HUES48 (cell line): ENCODE measurements at regions not wholly inside any gene's neighbourhood (a gene's known extent, or its start where the extent isn't known, plus 50 kb on each side); places are given as distances from the start of the nearest gene placed in this dataset.

Source experiments
- H3K27ac ChIP-seq: one replicate; pipeline ENCODE4 v1.7.0; 2013; ENCODE audit warnings: low read depth, low read length, inconsistent platforms
- H3K27me3 ChIP-seq: 2 replicates; pipeline ENCODE4 v1.6.1; 2013; ENCODE audit warnings: mild to moderate bottlenecking, low read length; ENCODE audit not compliant: control insufficient read depth, insufficient read depth
- H3K36me3 ChIP-seq: 2 replicates; pipeline ENCODE4 v1.6.1; 2013; ENCODE audit warnings: low read length; ENCODE audit not compliant: control insufficient read depth, insufficient read depth
- H3K4me1 ChIP-seq: 2 replicates; pipeline ENCODE4 v1.6.1; 2013; ENCODE audit warnings: mild to moderate bottlenecking, low read length; ENCODE audit not compliant: control insufficient read depth, insufficient read depth
- H3K4me3 ChIP-seq: 2 replicates; pipeline ENCODE4 v1.5.1; 2013; ENCODE audit warnings: mild to moderate bottlenecking, low read depth, low read length
- H3K9ac ChIP-seq: 2 replicates; pipeline ENCODE4 v1.6.1; 2013; ENCODE audit warnings: mild to moderate bottlenecking, low read depth, low read length, moderate library complexity
- H3K9me3 ChIP-seq: 2 replicates; pipeline ENCODE4 v1.6.1; 2013; ENCODE audit warnings: low read length; ENCODE audit not compliant: control insufficient read depth, insufficient read depth

DNA sequence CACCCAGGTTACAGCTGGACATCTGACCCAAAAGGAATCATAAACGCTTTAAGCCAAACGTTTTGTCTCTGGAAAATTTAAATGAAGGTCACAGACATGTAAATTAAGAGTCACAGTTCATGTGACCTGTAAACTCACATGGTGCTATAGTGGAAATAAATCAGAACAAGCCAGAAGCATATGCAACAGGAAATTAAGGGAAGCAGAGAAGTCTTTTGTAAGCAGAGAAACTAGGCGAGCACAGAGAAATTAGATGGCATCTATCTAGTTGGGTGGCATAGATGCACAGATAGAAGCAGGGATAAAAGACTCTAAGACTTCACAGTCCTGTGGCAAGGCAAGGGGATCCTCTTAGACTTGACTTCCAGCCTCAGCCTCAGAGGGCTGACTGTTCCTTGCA, 264.8 kb downstream of the GASK1B start:
- no peaks in the 10 kb centered on the region for H3K4me1 ChIP-seq
- H3K27me3 ChIP-seq, result no peaks in the 10 kb centered on the region
- H3K9ac ChIP-seq, result no peak overlapping the region
- H3K9me3 ChIP-seq, result no peaks in the 10 kb centered on the region
- H3K36me3 ChIP-seq, result no peaks in the 10 kb centered on the region
- H3K27ac ChIP-seq, result no peak overlapping the region
- H3K4me3 ChIP-seq, result no peak overlapping the region

DNA sequence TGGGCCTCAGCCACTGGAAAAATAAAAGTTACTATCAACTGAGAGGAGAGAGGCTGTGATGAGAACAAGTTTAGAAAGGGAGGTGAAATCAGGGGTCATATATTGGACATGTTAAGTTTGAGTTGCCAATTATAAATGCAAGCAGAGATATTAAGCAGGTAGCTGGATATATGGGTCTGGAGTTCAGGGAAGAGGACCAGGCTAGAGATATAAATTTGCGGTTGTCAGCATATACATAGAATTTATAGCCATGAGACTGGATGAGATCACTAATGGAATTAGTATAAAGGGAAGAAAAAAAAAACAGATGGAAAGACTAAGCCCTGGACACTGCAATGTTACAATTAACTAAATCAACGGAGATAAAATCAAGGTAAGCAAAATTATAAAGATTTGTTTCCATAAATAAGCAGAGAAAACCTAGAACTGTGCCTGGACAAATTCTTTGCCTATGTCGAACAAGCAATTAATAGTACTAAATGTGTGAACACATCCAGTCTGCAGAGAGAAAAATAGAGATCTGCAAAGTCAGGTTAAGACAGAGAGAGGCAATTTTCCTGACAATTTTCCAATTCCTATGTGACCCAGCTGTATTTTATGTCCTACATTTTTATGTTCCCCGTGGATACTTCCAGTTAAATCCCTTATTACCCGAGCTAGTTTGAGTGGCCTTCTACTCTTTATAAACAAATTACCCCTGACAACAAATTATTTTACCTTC, 265.4 kb downstream of the GASK1B start:
- H3K4me1 ChIP-seq, result no peaks in the 10 kb centered on the region
- H3K27me3 ChIP-seq, result no peaks in the 10 kb centered on the region
- H3K9ac ChIP-seq, result no peak overlapping the region
- no peaks in the 10 kb centered on the region for H3K36me3 ChIP-seq
- no peak overlapping the region for H3K27ac ChIP-seq
- no peak overlapping the region for H3K4me3 ChIP-seq
- no peaks in the 10 kb centered on the region for H3K9me3 ChIP-seq

- Histone ChIP-seq H3K4me3 (no peak overlapping the region), H3K27ac (no peak overlapping the region), H3K27me3 (no peaks in the 10 kb centered on the region), H3K9ac (no peak overlapping the region), H3K9me3 (no peaks in the 10 kb centered on the region), H3K4me1 (peaks cover 24% of the 10 kb centered on the region), H3K36me3 (no peaks in the 10 kb centered on the region)
Observed at GRCh38 chr4:157898836-157899605, 273.8 kb downstream of the GASK1B start.

- Histone ChIP-seq H3K36me3 (no peaks in the 10 kb centered on the region), H3K4me3 (no peak overlapping the region), H3K27ac (no peak overlapping the region), H3K9ac (no peak overlapping the region), H3K4me1 (peaks cover 24% of the 10 kb centered on the region), H3K27me3 (no peaks in the 10 kb centered on the region), H3K9me3 (no peaks in the 10 kb centered on the region)
Observed at GRCh38 chr4:157897855-157898370, 274.9 kb downstream of the GASK1B start.

DNA sequence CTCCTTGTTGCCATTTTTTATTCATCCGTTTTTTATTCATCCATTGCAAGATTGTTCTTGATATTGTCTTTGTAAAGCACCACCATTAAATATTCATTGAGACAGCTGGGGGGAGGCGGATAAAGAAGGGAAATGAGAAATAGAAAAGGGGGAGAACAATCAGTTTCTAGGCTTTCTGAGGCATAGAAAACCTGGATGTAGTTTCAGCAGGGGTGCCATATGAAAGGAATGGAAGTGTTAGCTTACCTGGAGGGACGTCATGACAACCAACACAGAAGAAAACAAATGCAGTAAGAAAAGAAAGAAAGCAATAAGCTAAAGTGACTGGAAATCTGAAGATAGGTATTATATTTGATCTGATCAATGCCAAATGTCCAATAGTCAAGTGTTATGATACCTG, 276.1 kb downstream of the GASK1B start:
- H3K9ac ChIP-seq, result no peak overlapping the region
- H3K4me1 ChIP-seq, result peaks cover 24% of the 10 kb centered on the region
- no peaks in the 10 kb centered on the region for H3K9me3 ChIP-seq
- no peaks in the 10 kb centered on the region for H3K36me3 ChIP-seq
- H3K27me3 ChIP-seq, result no peaks in the 10 kb centered on the region
- H3K27ac ChIP-seq, result no peak overlapping the region
- no peak overlapping the region for H3K4me3 ChIP-seq

GRCh38 chr4:157895205-157895604, 277.6 kb downstream of the GASK1B start:
- Histone ChIP-seq H3K36me3 (no peaks in the 10 kb centered on the region), H3K9ac (no peak overlapping the region), H3K27me3 (no peaks in the 10 kb centered on the region), H3K4me3 (no peak overlapping the region), H3K4me1 (peaks cover 24% of the 10 kb centered on the region), H3K27ac (no peak overlapping the region), H3K9me3 (no peaks in the 10 kb centered on the region)

GRCh38 chr4:157889788-157890187, 283.0 kb downstream of the GASK1B start:
- H3K9ac ChIP-seq, result no peak overlapping the region
- no peaks in the 10 kb centered on the region for H3K36me3 ChIP-seq
- no peaks in the 10 kb centered on the region for H3K27me3 ChIP-seq
- H3K4me1 ChIP-seq, result peaks cover 5% of the 10 kb centered on the region
- H3K27ac ChIP-seq, result no peak overlapping the region
- no peaks in the 10 kb centered on the region for H3K9me3 ChIP-seq
- no peak overlapping the region for H3K4me3 ChIP-seq

DNA sequence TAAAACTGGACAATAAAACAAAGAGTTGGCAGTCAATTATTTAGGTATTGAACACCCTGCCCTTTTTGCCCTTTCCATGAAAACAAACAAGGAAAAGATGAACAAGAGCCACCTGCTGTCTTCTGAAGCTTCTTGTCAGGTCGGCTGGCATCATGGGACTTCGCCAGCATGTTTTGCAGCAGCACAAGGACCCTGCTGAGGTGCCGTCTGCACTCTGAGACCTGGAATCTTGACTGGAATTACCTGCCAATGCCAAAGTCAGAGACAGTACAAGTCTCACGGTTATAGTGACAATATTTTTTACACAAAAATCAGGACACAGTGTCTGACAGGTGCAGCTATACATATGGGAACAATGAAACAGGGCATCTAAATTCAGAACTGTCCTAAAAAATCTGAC, 284.5 kb downstream of the GASK1B start:
- Histone ChIP-seq H3K27me3 (no peaks in the 10 kb centered on the region), H3K4me1 (peaks cover 5% of the 10 kb centered on the region), H3K27ac (no peak overlapping the region), H3K36me3 (no peaks in the 10 kb centered on the region), H3K4me3 (no peak overlapping the region), H3K9ac (no peak overlapping the region), H3K9me3 (no peaks in the 10 kb centered on the region)

DNA sequence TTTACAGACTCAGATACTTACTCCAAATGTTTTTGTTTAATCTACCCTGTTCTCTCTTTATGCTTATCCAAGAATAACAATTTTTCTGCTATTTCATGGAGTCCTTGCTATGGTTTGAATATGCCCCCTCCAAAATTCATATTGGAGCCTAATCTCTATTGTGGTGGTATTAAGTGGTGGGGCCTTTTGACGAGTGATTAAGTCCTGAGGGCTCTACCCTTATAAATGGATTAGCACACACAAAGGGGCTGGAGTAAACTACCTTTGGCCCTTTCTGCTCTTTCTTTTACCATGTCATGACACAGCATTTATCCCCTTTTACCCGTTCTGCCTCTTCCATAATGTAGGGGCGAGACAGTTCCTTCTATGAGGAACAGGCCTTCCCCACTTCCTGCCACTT, 285.5 kb downstream of the GASK1B start:
- Histone ChIP-seq H3K9me3 (no peaks in the 10 kb centered on the region), H3K27ac (no peak overlapping the region), H3K27me3 (no peaks in the 10 kb centered on the region)

DNA sequence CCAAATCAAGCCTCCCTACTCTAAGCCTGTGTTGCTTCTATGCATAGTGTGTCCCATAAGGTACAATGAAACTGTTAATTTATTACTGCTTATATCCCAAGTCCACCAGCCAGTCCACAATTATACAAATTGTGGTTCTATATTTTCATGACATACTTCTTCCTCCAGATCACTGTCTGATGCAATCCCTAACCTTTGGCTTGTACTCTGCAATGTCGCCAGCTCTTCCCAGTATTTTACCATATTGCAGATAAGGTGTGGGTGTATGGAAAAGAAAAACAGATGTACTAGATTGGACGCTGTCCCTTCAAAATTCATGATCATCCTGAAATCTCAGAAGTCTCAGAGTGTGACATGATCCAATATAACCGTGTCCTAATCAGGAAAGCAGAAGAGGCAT, 286.2 kb downstream of the GASK1B start:
- H3K27ac ChIP-seq, result no peak overlapping the region

More for the DNA sequence above, 285.5 kb downstream of the GASK1B start:
- H3K9ac ChIP-seq, result no peak overlapping the region
- H3K4me3 ChIP-seq, result no peak overlapping the region
- no peaks in the 10 kb centered on the region for H3K36me3 ChIP-seq
- peaks cover 5% of the 10 kb centered on the region for H3K4me1 ChIP-seq

GRCh38 chr4:157885811-157886210, 287.0 kb downstream of the GASK1B start:
- Histone ChIP-seq H3K36me3 (no peaks in the 10 kb centered on the region), H3K9ac (no peak overlapping the region), H3K4me3 (no peak overlapping the region), H3K4me1 (peaks cover 5% of the 10 kb centered on the region), H3K27ac (no peak overlapping the region), H3K9me3 (no peaks in the 10 kb centered on the region), H3K27me3 (no peaks in the 10 kb centered on the region)

More for the DNA sequence above, 286.2 kb downstream of the GASK1B start:
- Histone ChIP-seq H3K4me3 (no peak overlapping the region), H3K9me3 (no peaks in the 10 kb centered on the region), H3K9ac (no peak overlapping the region), H3K27me3 (no peaks in the 10 kb centered on the region), H3K4me1 (peaks cover 5% of the 10 kb centered on the region), H3K36me3 (no peaks in the 10 kb centered on the region)
